HG03025 (cell line): ENCODE measurements at regions not wholly inside any gene's neighbourhood (a gene's known extent, or its start where the extent isn't known, plus 50 kb on each side); places are given as distances from the start of the nearest gene placed in this dataset.

Experiments
- ATAC-seq: cut with Tn5 transposase; IDR thresholded peaks from one replicate; pipeline ENCODE4 v1.9.1; 2021; ENCODE audit warnings: mild to moderate bottlenecking, moderate library complexity; ENCODE audit not compliant: unreplicated experiment, low FRiP score

DNA sequence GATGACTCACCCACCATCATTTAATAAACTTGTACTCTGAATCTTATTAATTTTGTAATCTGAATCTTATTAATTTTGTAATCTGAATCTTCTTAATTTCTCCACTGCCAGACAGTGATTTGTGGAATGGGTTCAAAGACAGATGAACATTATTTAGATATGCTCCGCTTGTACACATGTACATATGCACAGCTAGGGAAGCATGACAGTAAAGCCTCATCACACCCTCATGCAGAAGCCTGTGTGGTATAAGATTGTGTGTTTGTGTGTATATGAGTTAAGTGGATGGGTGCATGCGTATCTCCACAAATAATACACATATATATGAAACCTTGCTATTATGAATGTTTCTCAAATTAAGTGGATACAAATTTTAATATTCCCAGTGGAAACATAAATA lies 318.5 kb upstream of the SFRP2 start:
- ATAC-seq = no peak

DNA sequence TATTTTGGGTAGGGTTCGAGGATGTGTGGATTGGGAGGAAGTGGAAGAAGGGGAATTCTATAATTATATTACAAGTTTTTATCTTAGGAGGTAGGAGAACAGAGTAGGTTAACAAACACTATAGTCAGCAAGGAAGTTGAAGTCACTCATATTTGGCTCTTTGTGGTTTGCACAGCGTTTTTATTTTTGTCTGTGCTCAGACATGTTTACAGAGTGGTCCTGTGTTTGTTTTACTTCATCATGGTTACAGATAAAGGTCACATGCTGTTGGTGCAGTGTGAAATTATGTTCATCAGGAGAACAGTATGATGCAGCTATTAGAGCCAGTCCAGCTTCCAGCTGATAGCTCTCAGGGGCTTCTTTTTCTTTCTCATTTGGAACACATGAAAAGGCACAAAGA lies 299.9 kb upstream of the SFRP2 start:
- ATAC-seq = no peak

DNA sequence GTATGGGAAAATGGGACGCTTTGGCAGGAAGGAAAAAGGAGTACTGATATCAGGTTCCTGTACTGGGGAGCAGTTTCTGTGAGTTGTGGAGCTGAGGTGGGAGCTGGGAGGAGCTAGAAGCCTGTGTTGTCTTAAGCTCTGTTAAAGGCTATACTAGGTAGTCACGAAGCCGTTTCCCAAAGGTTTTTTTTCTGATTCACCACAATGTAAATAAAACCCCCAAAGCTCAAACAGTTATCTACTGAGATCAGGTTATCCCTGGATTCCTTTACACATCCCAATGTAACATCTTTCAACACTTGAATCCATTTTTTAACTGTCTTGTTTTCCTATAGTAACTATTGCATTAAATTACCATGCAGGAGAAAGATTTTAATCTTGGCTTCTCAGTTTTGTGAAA lies 297.4 kb upstream of the SFRP2 start:
- ATAC-seq = no peak

DNA sequence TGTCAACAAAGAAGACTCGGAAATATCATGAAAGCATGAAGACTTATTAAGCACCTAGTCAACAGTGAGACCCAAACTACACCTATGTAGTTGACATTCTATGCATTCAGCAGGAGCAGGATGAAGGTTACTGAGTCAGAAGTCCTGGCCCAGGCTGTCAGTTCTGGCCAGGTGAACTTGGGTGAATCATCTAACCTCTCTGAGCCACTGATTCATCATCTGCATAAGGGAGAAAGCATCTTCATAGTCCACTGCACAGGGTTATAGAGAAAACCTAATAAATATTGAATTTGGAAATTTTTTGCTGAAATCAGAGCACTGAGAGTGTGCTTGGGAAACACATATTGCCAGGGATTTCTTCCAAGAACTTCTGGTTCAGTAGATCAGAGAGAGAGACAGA lies 296.0 kb upstream of the SFRP2 start:
- no peak for ATAC-seq

DNA sequence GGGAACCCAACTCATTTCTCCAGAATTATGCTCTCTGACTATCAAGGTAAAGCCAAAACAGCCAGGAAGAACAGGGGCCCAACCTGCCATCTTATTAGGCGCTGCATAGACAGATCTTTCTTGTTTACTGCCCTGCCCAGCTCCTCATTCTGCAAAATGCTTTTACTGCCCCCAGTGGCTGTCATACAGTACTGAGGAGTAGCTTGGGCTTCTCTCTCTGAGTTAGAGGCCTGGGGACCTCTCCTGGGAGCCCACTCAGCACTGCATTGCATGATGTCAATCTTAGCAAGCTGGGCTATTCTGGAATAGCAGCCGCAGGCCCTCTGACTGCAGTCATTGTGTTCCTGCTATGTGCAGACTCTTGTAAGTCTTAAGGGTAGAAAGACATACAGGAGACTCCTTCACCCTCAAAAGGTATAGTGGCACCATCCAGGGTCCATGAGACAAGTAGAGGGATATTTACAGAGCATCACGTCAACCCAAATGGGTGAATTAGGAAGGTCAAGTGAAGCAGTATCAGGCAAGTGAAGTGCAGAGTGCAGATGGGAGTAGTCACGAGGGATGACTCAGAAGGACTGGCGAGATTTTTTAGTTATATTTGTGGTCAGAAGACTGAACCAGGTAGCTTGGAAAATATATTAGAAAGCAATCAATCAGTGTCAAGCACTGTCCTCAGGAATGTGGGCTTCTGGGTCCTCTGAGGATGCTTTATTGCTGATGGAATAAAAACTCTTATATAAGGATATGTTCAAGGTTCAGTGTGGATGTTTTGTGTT lies 294.1 kb upstream of the SFRP2 start:
- ATAC-seq = no peak

DNA sequence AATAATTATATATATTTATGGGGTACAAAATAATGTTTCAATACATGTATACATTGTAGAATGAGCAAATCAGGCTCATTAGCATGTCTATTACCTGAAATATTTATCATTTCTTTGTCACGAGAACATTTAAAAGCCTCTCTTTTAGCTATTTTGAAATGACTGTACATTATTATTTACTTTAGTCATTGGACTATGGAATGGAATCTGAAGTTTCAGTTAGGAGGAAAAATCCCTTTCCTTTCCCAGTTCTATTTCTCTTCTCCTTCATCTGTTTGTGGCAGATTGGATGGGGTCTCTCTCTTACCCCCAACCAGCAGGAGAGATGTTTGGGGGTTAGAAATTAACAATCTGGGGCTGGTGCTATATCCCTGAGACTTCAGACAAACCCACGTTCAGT lies 292.5 kb upstream of the SFRP2 start:
- ATAC-seq = no peak

DNA sequence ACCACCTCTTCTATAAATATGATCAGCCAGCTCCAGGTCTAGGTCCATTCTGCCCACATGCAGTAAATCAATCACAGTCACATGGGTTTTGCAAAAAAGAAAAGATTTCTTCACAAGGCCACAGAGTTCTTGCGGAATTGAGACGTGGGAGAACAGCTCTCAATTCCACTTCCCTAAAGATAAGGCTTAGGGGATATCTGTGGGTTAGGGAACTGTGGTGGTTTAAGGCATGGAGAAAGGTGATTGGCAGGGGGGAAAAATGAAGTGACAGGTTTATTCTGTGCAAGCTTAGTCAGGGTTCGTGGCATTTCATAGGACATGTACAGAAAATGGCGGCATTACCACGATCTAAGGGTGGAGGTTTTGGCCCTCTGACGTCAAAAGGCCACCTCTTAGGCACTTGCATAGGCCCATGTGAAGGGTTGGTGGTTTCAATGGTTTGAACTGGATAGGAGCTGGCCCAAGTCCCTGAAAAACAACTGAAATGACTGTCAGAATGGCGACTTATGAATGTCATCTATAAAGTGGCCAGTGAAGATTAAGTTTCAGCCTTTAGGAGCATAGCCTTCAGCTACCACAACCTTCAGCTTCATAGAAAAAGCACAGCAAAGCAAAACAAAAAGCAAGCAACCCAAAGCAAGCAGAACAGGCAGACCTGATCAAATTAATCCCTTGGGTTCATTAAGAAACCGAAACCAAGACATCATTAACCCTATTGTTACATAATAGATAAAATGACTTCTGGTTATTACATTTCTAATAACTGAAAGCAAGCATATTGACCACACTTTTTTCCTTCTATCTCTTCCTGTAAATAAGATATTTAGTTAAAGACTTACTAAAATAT lies 289.8 kb upstream of the SFRP2 start:
- no peak for ATAC-seq

DNA sequence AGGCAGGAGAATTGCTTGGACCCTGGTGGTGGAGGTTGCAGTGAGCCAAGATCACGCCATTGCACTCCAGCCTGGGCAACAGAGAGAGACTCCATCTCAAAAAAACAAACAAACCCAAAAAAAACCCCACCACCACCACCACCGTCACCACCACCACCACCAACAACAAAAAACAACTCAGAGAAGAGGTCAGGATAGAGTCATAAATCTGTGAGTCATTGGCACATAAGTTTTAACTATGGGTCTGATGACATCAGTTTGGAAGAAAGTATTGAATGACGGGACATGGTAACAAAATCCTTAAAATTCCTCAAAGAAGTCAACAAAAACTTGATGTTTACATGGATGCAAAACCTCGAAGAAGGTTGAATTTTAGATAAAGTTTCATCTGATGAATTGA lies 288.0 kb upstream of the SFRP2 start:
- ATAC-seq = no peak

DNA sequence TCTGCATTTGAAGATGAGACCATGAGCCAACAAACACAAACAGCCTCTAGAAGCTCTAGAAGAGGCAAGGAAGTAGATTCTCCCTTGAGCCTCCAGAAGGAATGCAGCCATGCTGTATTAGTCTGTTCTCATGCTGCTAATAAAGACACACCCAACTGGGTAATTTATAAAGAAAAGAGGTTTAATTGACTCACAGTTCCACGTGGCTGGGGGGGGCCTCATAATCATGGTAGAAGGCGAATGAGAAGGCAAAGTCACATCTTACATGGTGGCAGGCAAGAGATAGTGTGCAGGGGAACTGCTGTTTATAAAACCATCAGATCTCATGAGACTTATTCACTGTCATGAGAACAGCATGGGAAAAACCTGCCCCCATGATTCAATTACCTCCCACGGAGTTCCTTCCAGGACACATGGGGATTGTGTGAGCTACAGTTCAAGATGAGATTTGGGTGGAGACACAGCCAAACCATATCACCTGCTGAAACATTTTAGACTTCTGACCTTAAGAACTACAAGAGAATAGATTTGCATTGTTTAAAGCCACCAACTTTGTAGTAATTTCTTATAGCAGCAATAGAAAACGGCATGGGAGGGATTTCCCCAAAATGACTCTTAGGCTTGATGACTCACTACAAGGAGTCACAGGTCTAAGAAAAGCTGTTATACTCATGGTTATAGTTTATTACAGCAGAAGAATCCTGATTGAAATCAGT lies 284.4 kb upstream of the SFRP2 start:
- no peak for ATAC-seq

DNA sequence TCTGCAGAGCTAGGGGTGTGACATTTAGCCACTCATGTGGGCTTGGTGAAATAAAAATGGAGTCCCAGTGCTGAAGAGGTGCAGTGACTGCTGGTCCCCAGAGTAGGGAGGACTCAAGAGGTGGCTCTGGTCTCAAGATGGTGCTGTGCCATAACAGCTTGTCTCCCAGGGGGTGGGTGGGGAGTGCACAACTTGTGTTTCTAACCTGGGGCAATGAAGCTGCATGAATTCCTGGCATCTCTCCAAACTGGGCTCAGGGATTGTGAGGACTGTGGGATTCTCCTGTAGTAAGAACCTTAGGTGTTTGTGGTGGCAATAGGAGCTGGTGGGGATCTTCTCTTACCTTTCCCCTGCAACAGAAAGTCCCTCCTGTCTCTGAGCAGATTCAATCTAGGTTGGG lies 278.9 kb upstream of the SFRP2 start:
- ATAC-seq = no peak

DNA sequence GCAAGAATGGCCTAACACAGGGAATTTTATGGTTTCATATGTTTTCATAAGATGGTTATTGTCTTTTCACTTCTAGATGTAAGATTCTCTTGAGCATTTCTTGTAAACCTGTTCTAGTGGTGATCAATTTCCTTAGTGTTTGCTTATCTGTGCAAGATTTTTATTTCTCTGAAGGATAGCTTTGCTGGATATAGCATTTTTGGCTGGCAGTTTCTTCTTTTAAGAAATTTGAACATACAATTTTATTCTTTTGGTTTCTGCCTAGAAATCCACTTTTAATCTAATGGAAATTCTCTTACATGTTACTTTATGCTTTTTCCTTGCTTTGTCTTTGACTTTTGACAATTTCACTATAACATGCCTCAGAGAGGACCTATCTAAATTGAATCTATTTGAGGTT lies 276.5 kb upstream of the SFRP2 start:
- no peak for ATAC-seq

DNA sequence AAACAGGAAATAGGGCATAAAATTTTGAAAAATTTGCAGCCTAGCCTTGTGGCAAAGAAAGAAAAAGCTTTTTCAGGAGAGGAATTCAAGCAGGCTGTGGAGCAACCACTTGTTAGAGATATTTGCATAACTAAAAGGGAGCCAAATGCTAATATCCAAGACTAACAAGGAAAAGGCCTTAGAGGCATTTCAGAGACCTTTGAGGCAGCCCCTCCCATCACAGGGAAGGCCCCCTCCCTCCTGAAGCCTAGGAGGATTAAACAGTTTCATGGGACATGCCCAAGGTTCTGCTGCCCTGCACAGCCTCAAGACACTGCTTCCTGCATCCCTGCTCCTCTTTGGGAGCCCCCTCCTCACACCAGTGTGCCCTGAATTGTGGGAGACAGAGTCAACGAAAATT lies 275.4 kb upstream of the SFRP2 start:
- ATAC-seq = no peak

DNA sequence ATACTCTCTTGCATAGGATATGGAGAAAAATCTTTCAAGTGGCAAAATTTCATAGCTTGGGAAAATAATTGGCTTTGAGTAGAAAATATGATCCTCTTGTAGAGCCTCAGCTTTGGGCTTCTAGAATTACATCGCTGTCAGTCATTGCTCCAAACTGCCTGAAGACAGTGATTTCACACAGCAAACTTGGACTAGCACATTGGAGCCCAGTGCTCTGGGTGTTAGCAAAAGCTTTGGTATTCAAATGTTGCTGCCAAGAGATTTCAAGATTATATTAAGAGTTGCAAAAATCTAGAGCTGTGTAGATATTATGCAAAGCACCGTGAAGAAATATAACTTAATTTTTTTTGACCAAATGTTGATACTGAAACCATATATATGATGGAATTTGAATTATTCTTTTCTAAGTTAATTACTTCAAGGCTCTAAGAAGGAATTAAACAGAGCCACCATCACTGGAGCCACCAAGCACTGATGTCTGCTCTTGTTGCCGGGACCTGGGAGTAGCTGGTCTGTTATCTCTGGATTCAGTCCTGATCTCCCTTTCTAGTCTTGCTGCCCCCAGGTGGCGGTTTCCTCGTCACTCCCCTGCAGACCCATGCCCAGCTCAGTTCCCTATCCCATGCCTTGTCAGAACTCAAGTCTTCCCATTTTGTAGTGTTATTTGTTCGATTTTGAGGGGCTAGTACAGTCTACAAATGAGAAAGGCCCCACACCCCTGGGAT lies 260.7 kb upstream of the SFRP2 start:
- ATAC-seq = no peak

DNA sequence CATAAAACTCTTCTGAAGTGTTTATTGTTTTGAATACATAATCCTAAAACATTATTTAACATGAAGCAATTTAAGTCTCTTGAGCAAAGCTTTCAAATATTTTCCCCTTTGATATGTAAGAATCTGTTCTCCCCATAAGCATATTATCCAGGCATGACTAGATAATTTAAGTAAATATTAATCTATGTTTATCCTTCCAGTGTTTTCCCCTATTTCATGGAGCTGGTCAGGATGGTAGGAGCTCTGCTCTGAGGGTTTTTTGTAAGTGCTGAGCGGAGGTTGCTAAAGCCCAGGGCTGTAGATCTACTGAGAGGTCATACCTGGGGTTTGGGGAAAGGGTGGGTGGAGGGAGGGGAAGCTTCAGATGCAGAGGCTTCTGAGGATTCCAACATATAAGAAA lies 258.9 kb upstream of the SFRP2 start:
- no peak for ATAC-seq

DNA sequence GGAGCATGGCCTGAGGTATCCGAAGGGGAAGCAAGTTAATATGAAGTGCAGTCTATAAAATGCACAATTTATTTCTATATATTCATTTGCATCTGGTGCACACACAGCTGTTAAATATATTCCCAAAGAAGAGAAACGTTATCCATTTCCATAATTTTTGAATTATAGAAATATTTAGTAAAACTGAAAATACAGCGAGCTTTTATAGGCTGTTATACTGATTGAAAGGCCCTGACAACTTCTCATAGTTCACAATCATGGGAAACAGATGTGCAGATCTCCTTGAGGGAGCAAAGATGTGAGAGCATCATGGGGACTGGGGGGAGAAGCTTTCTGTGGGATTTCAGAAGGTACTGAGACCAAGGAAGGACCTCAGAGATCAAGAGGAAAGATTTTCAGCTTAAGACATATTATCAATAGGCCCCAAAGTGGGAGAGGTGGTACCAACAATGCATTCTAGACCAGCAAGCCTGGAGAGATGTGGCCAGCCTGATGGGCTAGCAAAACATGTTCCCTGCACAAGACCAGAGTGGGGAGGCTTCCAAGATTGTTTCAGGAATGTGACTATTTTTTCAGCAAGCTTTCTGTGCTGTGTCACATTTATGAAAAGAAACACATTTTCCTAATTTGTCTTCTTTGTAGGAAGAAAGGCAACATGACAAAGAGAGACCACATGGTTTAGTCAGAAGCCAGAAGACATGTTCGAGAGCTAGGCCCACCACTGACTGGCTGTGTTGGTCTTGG lies 256.0 kb upstream of the SFRP2 start:
- no peak for ATAC-seq

DNA sequence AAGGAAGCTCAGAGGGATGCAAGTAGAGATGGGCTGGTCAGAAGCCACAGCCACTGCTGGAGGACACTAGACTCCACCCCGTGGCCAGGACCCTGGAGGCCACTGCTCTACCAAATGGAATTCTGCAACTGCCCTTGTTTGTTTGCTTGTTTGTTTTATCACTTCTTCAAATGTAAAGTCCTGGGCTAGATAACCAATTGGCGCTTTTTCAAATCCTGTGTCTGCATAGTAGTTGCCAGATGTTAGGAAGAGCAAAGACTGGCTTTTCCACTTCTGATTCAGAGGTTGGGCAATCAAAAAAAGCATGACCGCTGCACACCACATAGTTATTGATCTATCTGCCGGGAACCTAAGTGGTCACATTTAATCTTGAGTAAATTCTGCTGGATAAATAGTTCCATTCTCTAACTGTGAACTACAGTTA lies 255.2 kb upstream of the SFRP2 start:
- ATAC-seq = no peak

DNA sequence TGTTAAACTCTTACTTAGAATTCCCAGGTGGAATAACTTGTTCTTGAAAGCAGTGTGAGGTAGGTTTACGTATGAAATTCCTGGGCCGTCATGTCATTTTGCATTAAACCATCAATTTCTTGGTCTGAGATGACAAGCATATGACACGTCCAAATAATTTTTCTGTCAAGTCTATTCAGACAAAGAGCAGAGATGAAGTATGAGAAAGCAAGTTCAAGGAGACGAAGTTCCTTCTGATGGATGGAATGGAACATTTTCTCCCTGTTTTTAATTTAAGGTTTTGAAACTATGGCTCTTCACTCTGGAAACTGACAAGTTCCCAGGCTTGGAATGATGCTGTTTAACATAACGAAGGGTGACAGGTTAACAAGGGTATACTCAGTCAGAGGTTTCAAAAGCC lies 252.8 kb upstream of the SFRP2 start:
- ATAC-seq = no peak

DNA sequence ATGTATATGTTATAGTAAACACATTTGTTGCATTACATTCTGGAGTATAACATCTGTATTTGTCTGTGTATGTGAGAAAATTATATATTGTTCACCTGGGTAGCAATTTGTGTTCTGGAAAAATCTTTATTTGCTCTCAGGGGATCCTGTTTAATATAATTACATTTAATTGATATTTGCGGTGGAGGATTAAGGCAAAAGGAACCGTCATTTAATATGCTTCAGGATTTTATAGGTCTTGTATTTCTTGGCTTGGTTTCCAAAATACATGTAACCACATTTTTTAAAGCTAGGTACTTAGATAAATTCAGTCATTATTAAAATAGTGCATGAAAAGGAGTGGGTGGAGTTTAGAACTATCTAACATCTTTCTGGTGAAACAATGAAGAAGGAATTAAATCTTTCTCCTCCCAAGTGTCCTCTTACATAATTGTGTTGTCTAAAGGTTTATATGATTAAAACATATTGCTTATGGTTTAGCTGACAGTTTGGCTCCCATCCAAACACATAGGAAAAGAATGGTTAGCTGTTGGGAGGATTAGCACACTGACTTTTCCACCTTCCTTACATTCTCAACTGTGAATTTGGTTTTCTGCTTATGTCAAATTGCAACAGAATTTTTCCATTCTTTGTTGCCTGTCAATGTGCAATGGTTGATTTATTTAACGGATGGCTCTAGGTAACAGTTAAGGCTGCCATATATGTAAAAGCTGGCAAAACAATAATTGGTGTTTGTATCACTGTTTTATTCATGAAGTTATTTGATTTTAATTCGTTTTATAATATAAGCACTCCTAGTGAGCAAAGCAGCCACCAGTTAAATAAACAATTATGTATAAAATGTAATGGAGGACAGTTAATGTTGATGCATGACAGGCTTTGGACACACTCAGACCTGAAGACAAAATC lies 250.8 kb upstream of the SFRP2 start:
- ATAC-seq = no peak

DNA sequence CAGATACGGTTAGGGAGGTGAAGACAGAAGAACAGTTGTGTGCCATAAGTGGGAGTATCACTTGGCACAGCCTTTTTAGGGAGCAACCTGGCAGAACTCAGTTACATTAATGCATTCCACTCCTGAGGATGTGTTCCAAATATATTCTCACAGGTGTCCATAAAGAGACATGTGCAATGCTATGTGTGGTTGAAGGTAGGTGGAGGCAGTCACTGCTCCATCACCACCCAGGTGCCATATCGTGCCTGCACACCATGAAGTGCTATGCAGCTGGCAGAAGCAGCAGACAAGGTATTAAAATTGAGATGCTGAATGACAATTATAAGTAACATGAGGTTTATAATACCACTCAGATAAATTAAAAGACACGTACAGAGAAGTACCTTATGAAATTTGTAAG lies 248.0 kb upstream of the SFRP2 start:
- ATAC-seq = no peak
